Activated T-cell treated with anti-CD3 and anti-CD28 coated beads, Interleukin-2, amount 50 U/mL, for 4 hours (primary cell): ENCODE measurements at regions not wholly inside any gene's neighbourhood (a gene's known extent, or its start where the extent isn't known, plus 50 kb on each side); places are given as distances from the start of the nearest gene placed in this dataset.
"Not testable (repeated sequence)": the region's sequence is repeated elsewhere in the genome, so short reads cannot be mapped to it uniquely, and the experiment has no call there.

Source experiments
- ATAC-seq, 2 donors: fragments of 200-7000 bp; cut with Tn5 transposase; one replicate each; pipeline ENCODE4 v1.10.0; 2021
- DNase-seq: peaks from one replicate; pipeline ENCODE4 v3.0.0-alpha.2; 2020
- H3K27me3 Mint-ChIP-seq: one replicate; pipeline ENCODE4 v1.8.0; 2021; ENCODE audit warnings: low read depth, mixed read lengths
- H3K36me3 Mint-ChIP-seq: one replicate; pipeline ENCODE4 v1.8.0; 2022; ENCODE audit warnings: mixed read lengths; ENCODE audit not compliant: insufficient read depth
- H3K4me1 Mint-ChIP-seq: one replicate; pipeline ENCODE4 v1.8.0; 2021; ENCODE audit warnings: low read depth, mixed read lengths
- H3K4me3 Mint-ChIP-seq: one replicate; pipeline ENCODE4 v1.8.0; 2021; ENCODE audit warnings: mild to moderate bottlenecking, moderate library complexity, mixed read lengths
- H3K9me3 Mint-ChIP-seq: one replicate; pipeline ENCODE4 v1.8.0; 2021; ENCODE audit warnings: mixed read lengths

- H3K27me3 Mint-ChIP-seq, result no peaks in the 10 kb centered on the region
Measured at GRCh38 chr12:84124211-84124610, 788.4 kb downstream of the SLC6A15 start.

GRCh38 chr12:84117190-84117589 is 795.4 kb downstream of the SLC6A15 start:
- Mint-ChIP-seq H3K9me3 (peaks cover 4% of the 10 kb centered on the region), H3K4me1 (no peaks in the 10 kb centered on the region), H3K36me3 (no peaks in the 10 kb centered on the region), H3K27me3 (no peaks in the 10 kb centered on the region), H3K4me3 (no peak overlapping the region)
- ATAC-seq (no peak), DNase-seq (no peak)

More at GRCh38 chr12:84124211-84124610, 788.4 kb downstream of the SLC6A15 start:
- no peak overlapping the region for H3K4me3 Mint-ChIP-seq
- no peaks in the 10 kb centered on the region for H3K36me3 Mint-ChIP-seq
- ATAC-seq, result no peak
- no peaks in the 10 kb centered on the region for H3K4me1 Mint-ChIP-seq
- peaks cover 7% of the 10 kb centered on the region for H3K9me3 Mint-ChIP-seq
- no peak for DNase-seq

GRCh38 chr12:84113666-84114065 is 798.9 kb downstream of the SLC6A15 start:
- ATAC-seq (no peak), DNase-seq (no peak)
- Mint-ChIP-seq H3K4me1 (no peaks in the 10 kb centered on the region), H3K9me3 (peaks cover 4% of the 10 kb centered on the region), H3K4me3 (no peak overlapping the region), H3K36me3 (no peaks in the 10 kb centered on the region), H3K27me3 (no peaks in the 10 kb centered on the region)

- peaks cover 48% of the 10 kb centered on the region for H3K9me3 Mint-ChIP-seq
- H3K4me1 Mint-ChIP-seq, DNase-seq, H3K4me3 Mint-ChIP-seq, H3K36me3 Mint-ChIP-seq, H3K27me3 Mint-ChIP-seq, ATAC-seq: not testable (repeated sequence)
Measured at GRCh38 chr12:84103886-84104285, 808.7 kb downstream of the SLC6A15 start.

GRCh38 chr12:84101963-84102362 is 810.6 kb downstream of the SLC6A15 start:
- DNase-seq, H3K4me1 Mint-ChIP-seq, H3K27me3 Mint-ChIP-seq, H3K4me3 Mint-ChIP-seq, H3K36me3 Mint-ChIP-seq, ATAC-seq: not testable (repeated sequence)
- H3K9me3 Mint-ChIP-seq, result peaks cover 39% of the 10 kb centered on the region

- not testable (repeated sequence) for H3K4me1 Mint-ChIP-seq, H3K4me3 Mint-ChIP-seq, H3K36me3 Mint-ChIP-seq, H3K27me3 Mint-ChIP-seq, DNase-seq, ATAC-seq
- H3K9me3 Mint-ChIP-seq, result peaks cover 34% of the 10 kb centered on the region
Measured at GRCh38 chr12:84099591-84099990, 813.0 kb downstream of the SLC6A15 start.

- no peak overlapping the region for H3K4me3 Mint-ChIP-seq
- H3K4me1 Mint-ChIP-seq, result no peaks in the 10 kb centered on the region
- H3K36me3 Mint-ChIP-seq, result no peaks in the 10 kb centered on the region
- no peak for ATAC-seq
- no peak for DNase-seq
- H3K9me3 Mint-ChIP-seq, result peaks cover 6% of the 10 kb centered on the region
- no peaks in the 10 kb centered on the region for H3K27me3 Mint-ChIP-seq
Measured at GRCh38 chr12:84091651-84092050, 820.9 kb downstream of the SLC6A15 start.

- DNase-seq, result no peak
- no peaks in the 10 kb centered on the region for H3K4me1 Mint-ChIP-seq
Measured at GRCh38 chr12:84089356-84089755, 823.2 kb downstream of the SLC6A15 start.

GRCh38 chr12:84085046-84085445 is 827.6 kb downstream of the SLC6A15 start:
- no peaks in the 10 kb centered on the region for H3K9me3 Mint-ChIP-seq
- no peak overlapping the region for H3K4me3 Mint-ChIP-seq
- DNase-seq (no peak), ATAC-seq (no peak)
- H3K4me1 Mint-ChIP-seq, result no peaks in the 10 kb centered on the region
- no peaks in the 10 kb centered on the region for H3K36me3 Mint-ChIP-seq
- no peaks in the 10 kb centered on the region for H3K27me3 Mint-ChIP-seq

More at GRCh38 chr12:84089356-84089755, 823.2 kb downstream of the SLC6A15 start:
- Mint-ChIP-seq H3K27me3 (no peaks in the 10 kb centered on the region), H3K36me3 (no peaks in the 10 kb centered on the region), H3K9me3 (peaks cover 6% of the 10 kb centered on the region), H3K4me3 (no peak overlapping the region)
- ATAC-seq, result no peak

GRCh38 chr12:84079626-84080025 is 833.0 kb downstream of the SLC6A15 start:
- ATAC-seq (no peak), DNase-seq (no peak)
- Mint-ChIP-seq H3K27me3 (no peaks in the 10 kb centered on the region), H3K9me3 (peaks cover 4% of the 10 kb centered on the region), H3K4me1 (no peaks in the 10 kb centered on the region), H3K36me3 (no peaks in the 10 kb centered on the region), H3K4me3 (no peak overlapping the region)

GRCh38 chr12:84077679-84078078 is 834.9 kb downstream of the SLC6A15 start:
- Mint-ChIP-seq H3K4me1 (no peaks in the 10 kb centered on the region), H3K4me3 (no peak overlapping the region), H3K36me3 (no peaks in the 10 kb centered on the region), H3K9me3 (peaks cover 4% of the 10 kb centered on the region), H3K27me3 (no peaks in the 10 kb centered on the region)
- ATAC-seq (no peak), DNase-seq (no peak)

GRCh38 chr12:84075991-84076390 is 836.6 kb downstream of the SLC6A15 start:
- DNase-seq (no peak), ATAC-seq (no peak)
- no peak overlapping the region for H3K4me3 Mint-ChIP-seq
- no peaks in the 10 kb centered on the region for H3K4me1 Mint-ChIP-seq
- H3K27me3 Mint-ChIP-seq, result no peaks in the 10 kb centered on the region
- H3K36me3 Mint-ChIP-seq, result no peaks in the 10 kb centered on the region
- peaks cover 9% of the 10 kb centered on the region for H3K9me3 Mint-ChIP-seq

GRCh38 chr12:84073401-84073800 is 839.2 kb downstream of the SLC6A15 start:
- H3K9me3 Mint-ChIP-seq, result peaks cover 9% of the 10 kb centered on the region
- DNase-seq (no peak), ATAC-seq (no peak)
- no peaks in the 10 kb centered on the region for H3K4me1 Mint-ChIP-seq
- no peaks in the 10 kb centered on the region for H3K27me3 Mint-ChIP-seq
- no peaks in the 10 kb centered on the region for H3K36me3 Mint-ChIP-seq
- H3K4me3 Mint-ChIP-seq, result no peak overlapping the region

- no peak for ATAC-seq
- no peaks in the 10 kb centered on the region for H3K4me1 Mint-ChIP-seq
- no peaks in the 10 kb centered on the region for H3K27me3 Mint-ChIP-seq
- H3K9me3 Mint-ChIP-seq, result peaks cover 5% of the 10 kb centered on the region
- H3K36me3 Mint-ChIP-seq, result no peaks in the 10 kb centered on the region
- DNase-seq, result no peak
- no peak overlapping the region for H3K4me3 Mint-ChIP-seq
Measured at GRCh38 chr12:84072961-84073360, 839.6 kb downstream of the SLC6A15 start.

GRCh38 chr12:84070292-84070691 is 842.3 kb downstream of the SLC6A15 start:
- Mint-ChIP-seq H3K9me3 (peaks cover 5% of the 10 kb centered on the region), H3K4me3 (no peak overlapping the region), H3K27me3 (no peaks in the 10 kb centered on the region), H3K4me1 (no peaks in the 10 kb centered on the region), H3K36me3 (no peaks in the 10 kb centered on the region)
- ATAC-seq, result no peak
- DNase-seq, result no peak

- no peaks in the 10 kb centered on the region for H3K4me1 Mint-ChIP-seq
- no peaks in the 10 kb centered on the region for H3K27me3 Mint-ChIP-seq
- H3K36me3 Mint-ChIP-seq, result no peaks in the 10 kb centered on the region
- DNase-seq (no peak), ATAC-seq (no peak)
- no peak overlapping the region for H3K4me3 Mint-ChIP-seq
- peaks cover 8% of the 10 kb centered on the region for H3K9me3 Mint-ChIP-seq
Measured at GRCh38 chr12:84069699-84070098, 842.9 kb downstream of the SLC6A15 start.
